Calu3 (cell line): ENCODE measurements at regions not wholly inside any gene's neighbourhood (a gene's known extent, or its start where the extent isn't known, plus 50 kb on each side); places are given as distances from the start of the nearest gene placed in this dataset.
A peak's percentile ranks its signal among the peaks of the same experiment; 100 is the strongest.

Experiments
- BruUV-seq: library from RNA; stranded (reverse); fragments of 400-500 nt; replicated peaks from 2 replicates; lab custom pipeline; 2021; lab: Mats Ljungman, UMichigan
- CTCF ChIA-PET: fragments of 300-600 bp; sonication (Branson Sonifier 250); formaldehyde crosslinking; loops from one replicate; lab custom pipeline; 2022; ENCODE audit warnings: antibody characterized with exemption; lab: Charles Lee
- DNase-seq: peaks from one replicate; pipeline ENCODE4 v3.0.0; 2022
- H3K27ac Mint-ChIP-seq: one replicate; pipeline ENCODE4 v1.8.0; 2022; ENCODE audit warnings: mixed read lengths; ENCODE audit not compliant: unreplicated experiment
- H3K27me3 Mint-ChIP-seq: one replicate; pipeline ENCODE4 v1.8.0; 2022; ENCODE audit warnings: mixed read lengths; ENCODE audit not compliant: unreplicated experiment
- H3K36me3 Mint-ChIP-seq: one replicate; pipeline ENCODE4 v1.8.0; 2022; ENCODE audit warnings: mild to moderate bottlenecking, moderate library complexity, mixed read lengths; ENCODE audit not compliant: insufficient read depth, unreplicated experiment
- H3K4me1 Mint-ChIP-seq: one replicate; pipeline ENCODE4 v1.8.0; 2022; ENCODE audit warnings: mild to moderate bottlenecking, low read depth, mixed read lengths; ENCODE audit not compliant: unreplicated experiment
- H3K4me3 Mint-ChIP-seq: one replicate; pipeline ENCODE4 v1.8.0; 2022; ENCODE audit warnings: mild to moderate bottlenecking, low read depth, moderate library complexity, mixed read lengths; ENCODE audit not compliant: unreplicated experiment
- H3K9me3 Mint-ChIP-seq: one replicate; pipeline ENCODE4 v1.8.0; 2022; ENCODE audit warnings: low read depth, mixed read lengths; ENCODE audit not compliant: unreplicated experiment
- CTCF ChIP-seq: fragments of 200-600 bp; IDR thresholded peaks from one replicate; pipeline ENCODE4 v1.8.0; 2022; ENCODE audit warnings: antibody characterized with exemption; ENCODE audit not compliant: unreplicated experiment
- intact Hi-C: fragments of 100-400 bp; cut with micrococcal nuclease; formaldehyde crosslinking; loops from one replicate; pipeline ENCODE4 v1.10.0; 2022; ENCODE audit not compliant: unreplicated experiment

- intact Hi-C loops, result no loop called here
- no TSS peak for BruUV-seq
- TF ChIP-seq CTCF, result no peak
- no peak overlapping the region for H3K27ac Mint-ChIP-seq
- CTCF ChIA-PET, result no interaction called here
- no peak for DNase-seq
- no peaks in the 10 kb centered on the region for H3K4me1 Mint-ChIP-seq
- no peaks in the 10 kb centered on the region for H3K9me3 Mint-ChIP-seq
- H3K27me3 Mint-ChIP-seq, result no peaks in the 10 kb centered on the region
- no peak overlapping the region for H3K4me3 Mint-ChIP-seq
- H3K36me3 Mint-ChIP-seq, result no peaks in the 10 kb centered on the region
These were observed 86.4 kb upstream of the SESTD1 start for GRCh38 chr2:179351057-179351456.

- no peak for DNase-seq
- Mint-ChIP-seq H3K27me3 (no peaks in the 10 kb centered on the region), H3K4me1 (peaks cover 9% of the 10 kb centered on the region), H3K4me3 (no peak overlapping the region), H3K36me3 (no peaks in the 10 kb centered on the region), H3K9me3 (no peaks in the 10 kb centered on the region), H3K27ac (no peak overlapping the region)
- TF ChIP-seq CTCF, result no peak
- BruUV-seq, result no TSS peak
- CTCF ChIA-PET, result interaction anchor here (1.4 kb wide), 1 partner anchor 82 kb away, joined by 3 read pairs; no protein-coding TSS in a partner anchor
- intact Hi-C loops, result no loop called here
These were observed 85.2 kb upstream of the SESTD1 start for GRCh38 chr2:179349670-179350303.

DNA sequence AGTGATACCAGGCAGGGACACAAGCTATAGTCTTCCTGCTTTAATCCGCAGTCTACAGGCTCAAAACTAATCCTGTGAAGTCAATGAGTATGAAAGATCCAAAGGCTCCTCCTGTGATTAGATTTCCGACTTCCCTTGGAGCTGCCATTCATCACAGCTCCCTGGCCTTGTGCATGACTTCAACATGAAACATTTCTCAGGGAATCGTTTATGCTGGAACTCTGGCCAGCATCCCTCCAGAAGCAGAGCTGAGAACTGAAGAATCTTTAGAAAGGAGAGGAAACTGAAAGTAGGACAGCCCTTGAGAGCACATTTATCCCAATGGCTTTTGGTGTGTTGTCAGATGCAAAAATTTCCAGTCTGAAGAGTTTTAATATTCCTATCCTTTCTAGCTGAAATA is 84.3 kb upstream of the SESTD1 start:
- Mint-ChIP-seq H3K27ac (no peak overlapping the region), H3K36me3 (no peaks in the 10 kb centered on the region), H3K4me1 (peaks cover 18% of the 10 kb centered on the region), H3K9me3 (no peaks in the 10 kb centered on the region), H3K4me3 (no peak overlapping the region), H3K27me3 (no peaks in the 10 kb centered on the region)
- intact Hi-C loops, result no loop called here
- CTCF ChIA-PET, result interaction anchor here (1.4 kb wide), 1 partner anchor 81 kb away, joined by 3 read pairs; no protein-coding TSS in a partner anchor
- TF ChIP-seq CTCF, result no peak
- no peak for DNase-seq
- BruUV-seq, result no TSS peak

- no TSS peak for BruUV-seq
- Mint-ChIP-seq H3K4me3 (peak overlapping the region; percentile 7), H3K9me3 (no peaks in the 10 kb centered on the region), H3K36me3 (no peaks in the 10 kb centered on the region), H3K27ac (peak overlapping the region; percentile 86), H3K27me3 (no peaks in the 10 kb centered on the region), H3K4me1 (peaks cover 35% of the 10 kb centered on the region)
- intact Hi-C loops, result loop anchor here (5.0 kb wide), 2 partner anchors 108 to 128 kb away; no protein-coding TSS in a partner anchor
- TF ChIP-seq CTCF, result no peak
- DNase-seq, result no peak
- CTCF ChIA-PET, result no interaction called here
These were observed 80.3 kb upstream of the SESTD1 start for GRCh38 chr2:179344970-179345369.
